Natural killer cell (primary cell): ENCODE measurements at regions not wholly inside any gene's neighbourhood (a gene's known extent, or its start where the extent isn't known, plus 50 kb on each side); places are given as distances from the start of the nearest gene placed in this dataset.
"Not testable (repeated sequence)": the region's sequence is repeated elsewhere in the genome, so short reads cannot be mapped to it uniquely, and the experiment has no call there.

Source experiments
- ATAC-seq, 3 donors: fragments of 150-1000 bp in 2 of 3; fragments of 200-7000 bp in 1 of 3; cut with Tn5 transposase; 1 replicate in 1 of 3; 2 replicates in 2 of 3; pipeline ENCODE4 v1.10.0; 2021; ENCODE audit warnings: mild to moderate bottlenecking in 2 of 3, moderate library complexity in 2 of 3
- DNase-seq, 2 donors: peaks; one replicate each; pipeline versions ENCODE4 v3.0.0 to v3.0.0-alpha.2; 2013 to 2021; ENCODE audit warnings: mixed read lengths in 1 of 2
- H3K27ac ChIP-seq: one replicate; pipeline ENCODE4 v1.5.1; 2013; ENCODE audit warnings: mild to moderate bottlenecking, low read length
- H3K27me3 ChIP-seq: one replicate; pipeline ENCODE4 v1.6.1; 2013; ENCODE audit warnings: low read length; ENCODE audit not compliant: control insufficient read depth, insufficient read depth
- H3K36me3 ChIP-seq: one replicate; pipeline ENCODE4 v1.6.1; 2013; ENCODE audit warnings: low read length; ENCODE audit not compliant: control insufficient read depth, insufficient read depth
- H3K4me1 ChIP-seq: one replicate; pipeline ENCODE4 v1.6.1; 2013; ENCODE audit warnings: low read length; ENCODE audit not compliant: control insufficient read depth, insufficient read depth
- H3K4me3 ChIP-seq: one replicate; pipeline ENCODE4 v1.5.1; 2013; ENCODE audit warnings: low read length
- H3K9me3 ChIP-seq: one replicate; pipeline ENCODE4 v1.6.1; 2013; ENCODE audit warnings: low read length; ENCODE audit not compliant: control insufficient read depth, insufficient read depth
- H3K27ac Mint-ChIP-seq, 2 donors: one replicate each; pipeline ENCODE4 v1.8.0; 2022; ENCODE audit warnings: mild to moderate bottlenecking in 2 of 2, mixed read lengths in 2 of 2, moderate library complexity in 1 of 2
- H3K27me3 Mint-ChIP-seq, 2 donors: one replicate each; pipeline ENCODE4 v1.8.0; 2022; ENCODE audit warnings: low read depth in 2 of 2, mixed read lengths in 2 of 2
- H3K36me3 Mint-ChIP-seq: one replicate; pipeline ENCODE4 v1.8.0; 2022; ENCODE audit warnings: mixed read lengths
- H3K4me1 Mint-ChIP-seq, 2 donors: one replicate each; pipeline ENCODE4 v1.8.0; 2022; ENCODE audit warnings: mixed read lengths in 2 of 2
- H3K4me3 Mint-ChIP-seq: one replicate; pipeline ENCODE4 v1.8.0; 2022; ENCODE audit warnings: mild to moderate bottlenecking, moderate library complexity, mixed read lengths
- H3K9me3 Mint-ChIP-seq, 2 donors: one replicate each; pipeline ENCODE4 v1.8.0; 2022; ENCODE audit warnings: mixed read lengths in 2 of 2
- CTCF ChIP-seq: fragments of 200-600 bp; IDR thresholded peaks from one replicate; pipeline ENCODE4 v1.8.0; 2022; ENCODE audit warnings: antibody characterized with exemption
- WGBS: methylation state at CpG from one replicate; pipeline ENCODE4 v1.1.7; 2013; ENCODE audit warnings: missing lambda C conversion rate; ENCODE audit not compliant: insufficient coverage; 5-methylcytosine and 5-hydroxymethylcytosine counted together
- intact Hi-C: fragments of 100-400 bp; cut with micrococcal nuclease; formaldehyde crosslinking; loops from one replicate; pipeline ENCODE4 v1.14.2; 2022

- H3K27me3 ChIP-seq: no peaks in the 10 kb centered on the region
- no peak overlapping the region for H3K4me3 Mint-ChIP-seq
- H3K4me1 ChIP-seq: no peaks in the 10 kb centered on the region
- H3K36me3 Mint-ChIP-seq: no peaks in the 10 kb centered on the region
- no peaks in the 10 kb centered on the region for H3K9me3 ChIP-seq
- intact Hi-C loops: no loop called here
- no peak overlapping the region for H3K27ac Mint-ChIP-seq
- H3K4me1 Mint-ChIP-seq: no peaks in the 10 kb centered on the region
- no peaks in the 10 kb centered on the region for H3K36me3 ChIP-seq
- H3K4me3 ChIP-seq: no peak overlapping the region
- WGBS: 100% methylated on average over 1 of the region's 1 CpG
- H3K27me3 Mint-ChIP-seq: no peaks in the 10 kb centered on the region
- H3K27ac ChIP-seq: no peak overlapping the region
- DNase-seq: no peak
- ATAC-seq: no peak
- peaks cover 2 to 6% of the 10 kb centered on the region in 2 donors for H3K9me3 Mint-ChIP-seq
- no peak for TF ChIP-seq CTCF
These were observed 362.9 kb downstream of the KIF20B start for GRCh38 chr10:90064295-90064694.

GRCh38 chr10:90066435-90066834 is 365.0 kb downstream of the KIF20B start:
- DNase-seq: no peak
- no peak for TF ChIP-seq CTCF
- Mint-ChIP-seq H3K36me3 (no peaks in the 10 kb centered on the region), H3K27me3 (no peaks in the 10 kb centered on the region), H3K4me1 (no peaks in the 10 kb centered on the region), H3K9me3 (peaks cover 2 to 6% of the 10 kb centered on the region in 2 donors), H3K27ac (no peak overlapping the region), H3K4me3 (no peak overlapping the region)
- H3K36me3 ChIP-seq: no peaks in the 10 kb centered on the region
- intact Hi-C loops: no loop called here
- no peaks in the 10 kb centered on the region for H3K4me1 ChIP-seq
- no peak overlapping the region for H3K27ac ChIP-seq
- no peaks in the 10 kb centered on the region for H3K27me3 ChIP-seq
- WGBS: no CpG with 5 or more reads among the region's 2 CpGs
- ATAC-seq: no peak
- H3K9me3 ChIP-seq: no peaks in the 10 kb centered on the region
- no peak overlapping the region for H3K4me3 ChIP-seq

GRCh38 chr10:90075995-90076394 is 374.6 kb downstream of the KIF20B start:
- no peak for TF ChIP-seq CTCF
- no peak for ATAC-seq
- H3K27ac Mint-ChIP-seq: no peak overlapping the region
- H3K9me3 Mint-ChIP-seq: peaks cover 11 to 13% of the 10 kb centered on the region in 2 donors
- H3K9me3 ChIP-seq: no peaks in the 10 kb centered on the region
- H3K36me3 ChIP-seq: no peaks in the 10 kb centered on the region
- H3K27ac ChIP-seq: no peak overlapping the region
- H3K27me3 ChIP-seq: no peaks in the 10 kb centered on the region
- H3K4me3 Mint-ChIP-seq: no peak overlapping the region
- intact Hi-C loops: no loop called here
- no peaks in the 10 kb centered on the region for H3K4me1 Mint-ChIP-seq
- H3K4me3 ChIP-seq: no peak overlapping the region
- H3K36me3 Mint-ChIP-seq: no peaks in the 10 kb centered on the region
- WGBS: 97% methylated on average over 2 of the region's 2 CpGs
- H3K4me1 ChIP-seq: no peaks in the 10 kb centered on the region
- no peaks in the 10 kb centered on the region for H3K27me3 Mint-ChIP-seq
- DNase-seq: no peak

GRCh38 chr10:90079819-90080218 is 378.4 kb downstream of the KIF20B start:
- no peak overlapping the region for H3K27ac ChIP-seq
- Mint-ChIP-seq H3K9me3 (peaks cover 13 to 14% of the 10 kb centered on the region in 2 donors), H3K27ac (no peak overlapping the region), H3K27me3 (no peaks in the 10 kb centered on the region), H3K4me3 (no peak overlapping the region), H3K36me3 (no peaks in the 10 kb centered on the region), H3K4me1 (no peaks in the 10 kb centered on the region)
- no peaks in the 10 kb centered on the region for H3K27me3 ChIP-seq
- H3K9me3 ChIP-seq: no peaks in the 10 kb centered on the region
- H3K4me3 ChIP-seq: no peak overlapping the region
- 95% methylated on average over 2 of the region's 2 CpGs for WGBS
- ATAC-seq (no peak), DNase-seq (no peak)
- TF ChIP-seq CTCF: no peak
- H3K4me1 ChIP-seq: no peaks in the 10 kb centered on the region
- intact Hi-C loops: no loop called here
- no peaks in the 10 kb centered on the region for H3K36me3 ChIP-seq

- H3K27me3 ChIP-seq, DNase-seq, H3K4me3 Mint-ChIP-seq, ATAC-seq, H3K4me3 ChIP-seq, H3K36me3 Mint-ChIP-seq, H3K4me1 Mint-ChIP-seq, H3K36me3 ChIP-seq, intact Hi-C loops, H3K27me3 Mint-ChIP-seq, H3K27ac ChIP-seq, H3K9me3 ChIP-seq, H3K4me1 ChIP-seq, H3K27ac Mint-ChIP-seq: not testable (repeated sequence)
- WGBS: 82% methylated on average over 1 of the region's 2 CpGs
- H3K9me3 Mint-ChIP-seq: peaks cover 8 to 20% of the 10 kb centered on the region in 2 donors
These were observed 385.3 kb downstream of the KIF20B start for GRCh38 chr10:90086606-90087190.
